Osteoblast (primary cell): ENCODE measurements at regions not wholly inside any gene's neighbourhood (a gene's known extent, or its start where the extent isn't known, plus 50 kb on each side); places are given as distances from the start of the nearest gene placed in this dataset.

ENCODE experiments used
- DNase-seq: peaks from one replicate; pipeline ENCODE4 v3.0.0; 2011; ENCODE audit warnings: low spot score, mixed read lengths; ENCODE audit not compliant: insufficient read length; ENCODE audit errors: missing footprints
- H2AFZ ChIP-seq: 2 replicates; pipeline ENCODE4 v1.6.0; 2011; ENCODE audit warnings: mild to moderate bottlenecking, low read length
- H3K27ac ChIP-seq: 2 replicates; pipeline ENCODE4 v1.5.1; 2011; ENCODE audit warnings: mild to moderate bottlenecking, low read depth, low read length, moderate library complexity
- H3K27me3 ChIP-seq: 2 replicates; pipeline ENCODE4 v1.6.0; 2012; ENCODE audit warnings: mild to moderate bottlenecking, control low read depth, inconsistent platforms, low read length, moderate library complexity; ENCODE audit not compliant: insufficient read depth
- H3K36me3 ChIP-seq: 2 replicates; pipeline ENCODE4 v1.5.1; 2011; ENCODE audit warnings: mild to moderate bottlenecking, low read length, control low read depth, moderate library complexity; ENCODE audit not compliant: insufficient read depth
- H3K4me1 ChIP-seq: 2 replicates; pipeline ENCODE4 v1.5.1; 2011; ENCODE audit warnings: mild to moderate bottlenecking, low read length, control low read depth, moderate library complexity; ENCODE audit not compliant: insufficient read depth
- H3K4me2 ChIP-seq: 2 replicates; pipeline ENCODE4 v1.6.0; 2011; ENCODE audit warnings: mild to moderate bottlenecking, low read length; ENCODE audit not compliant: insufficient read depth
- H3K4me3 ChIP-seq: fragments of 200-600 bp; sonication (generic); 3 replicates; pipeline ENCODE4 v1.5.1; 2012; ENCODE audit warnings: mild to moderate bottlenecking, low read length, inconsistent platforms; ENCODE audit not compliant: insufficient read depth
- H3K79me2 ChIP-seq: 2 replicates; pipeline ENCODE4 v1.6.0; 2012; ENCODE audit warnings: mild to moderate bottlenecking, low read length, control low read depth, inconsistent platforms; ENCODE audit not compliant: insufficient read depth
- H3K9me3 ChIP-seq: 2 replicates; pipeline ENCODE4 v1.5.1; 2011; ENCODE audit warnings: low read depth, low read length, control low read depth
- H4K20me1 ChIP-seq: 2 replicates; pipeline ENCODE4 v1.6.0; 2012; ENCODE audit warnings: mild to moderate bottlenecking, low read length, control low read depth; ENCODE audit not compliant: insufficient read depth
- TF ChIP-seq, protein P1 (sequence below): IDR thresholded peaks from 2 replicates; pipeline ENCODE4 v1.5.1; 2011; ENCODE audit warnings: mild to moderate bottlenecking, low read depth, low read length, moderate library complexity; ENCODE audit errors: extremely low read depth

DNA sequence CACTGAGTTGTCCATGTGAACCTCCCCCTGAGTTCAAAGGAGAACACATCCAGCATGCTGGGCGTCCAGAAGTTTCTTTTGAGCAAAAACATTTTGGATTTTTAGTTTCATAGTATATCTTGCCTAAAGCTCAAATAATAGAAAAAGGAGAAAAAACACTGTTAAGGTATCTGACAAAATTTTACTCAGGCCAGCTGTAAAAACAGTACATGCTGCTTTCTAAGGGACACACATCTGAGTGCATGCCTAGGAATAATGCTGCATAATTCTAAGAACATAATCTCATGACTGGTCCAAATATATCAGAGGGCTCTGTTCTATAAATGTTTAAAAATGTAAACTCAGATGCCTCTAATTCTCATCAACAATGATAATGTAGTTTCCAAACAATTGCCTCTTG is 561.3 kb upstream of the INTU start:
- Histone ChIP-seq H3K36me3 (no peaks in the 10 kb centered on the region), H2AFZ (no peak overlapping the region), H4K20me1 (no peaks in the 10 kb centered on the region), H3K4me3 (no peak overlapping the region), H3K4me2 (no peak overlapping the region), H3K4me1 (no peaks in the 10 kb centered on the region), H3K79me2 (no peaks in the 10 kb centered on the region), H3K27ac (no peak overlapping the region), H3K9me3 (no peaks in the 10 kb centered on the region), H3K27me3 (no peaks in the 10 kb centered on the region)
- TF ChIP-seq, protein P1, sequence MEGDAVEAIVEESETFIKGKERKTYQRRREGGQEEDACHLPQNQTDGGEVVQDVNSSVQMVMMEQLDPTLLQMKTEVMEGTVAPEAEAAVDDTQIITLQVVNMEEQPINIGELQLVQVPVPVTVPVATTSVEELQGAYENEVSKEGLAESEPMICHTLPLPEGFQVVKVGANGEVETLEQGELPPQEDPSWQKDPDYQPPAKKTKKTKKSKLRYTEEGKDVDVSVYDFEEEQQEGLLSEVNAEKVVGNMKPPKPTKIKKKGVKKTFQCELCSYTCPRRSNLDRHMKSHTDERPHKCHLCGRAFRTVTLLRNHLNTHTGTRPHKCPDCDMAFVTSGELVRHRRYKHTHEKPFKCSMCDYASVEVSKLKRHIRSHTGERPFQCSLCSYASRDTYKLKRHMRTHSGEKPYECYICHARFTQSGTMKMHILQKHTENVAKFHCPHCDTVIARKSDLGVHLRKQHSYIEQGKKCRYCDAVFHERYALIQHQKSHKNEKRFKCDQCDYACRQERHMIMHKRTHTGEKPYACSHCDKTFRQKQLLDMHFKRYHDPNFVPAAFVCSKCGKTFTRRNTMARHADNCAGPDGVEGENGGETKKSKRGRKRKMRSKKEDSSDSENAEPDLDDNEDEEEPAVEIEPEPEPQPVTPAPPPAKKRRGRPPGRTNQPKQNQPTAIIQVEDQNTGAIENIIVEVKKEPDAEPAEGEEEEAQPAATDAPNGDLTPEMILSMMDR, result no peak
- DNase-seq, result no peak

DNA sequence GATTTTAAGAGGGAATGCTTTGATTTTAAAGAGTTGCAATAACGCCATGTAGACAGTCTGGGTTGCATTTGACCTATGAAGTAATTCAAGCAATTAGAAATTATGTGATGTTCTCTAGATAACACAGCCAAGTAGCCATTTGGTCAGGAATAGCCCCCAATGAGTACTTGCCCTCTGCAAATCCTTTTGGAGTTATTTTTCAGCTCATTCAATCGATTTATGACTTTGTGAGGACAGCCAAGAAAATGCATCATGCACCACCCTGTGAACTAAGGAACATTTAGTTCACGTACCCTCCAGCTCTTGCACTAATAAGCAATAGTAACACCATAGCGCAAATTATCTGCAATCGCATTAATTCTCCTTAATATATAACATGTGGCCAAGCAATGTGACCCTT is 552.6 kb upstream of the INTU start:
- H3K4me1 ChIP-seq, result no peaks in the 10 kb centered on the region
- no peak overlapping the region for H2AFZ ChIP-seq
- H3K36me3 ChIP-seq, result no peaks in the 10 kb centered on the region
- DNase-seq, result no peak
- no peak overlapping the region for H3K4me2 ChIP-seq
- H3K9me3 ChIP-seq, result no peaks in the 10 kb centered on the region
- TF ChIP-seq, protein P1, result no peak
- no peaks in the 10 kb centered on the region for H3K79me2 ChIP-seq
- H3K27me3 ChIP-seq, result no peaks in the 10 kb centered on the region
- no peaks in the 10 kb centered on the region for H4K20me1 ChIP-seq
- H3K4me3 ChIP-seq, result no peak overlapping the region
- H3K27ac ChIP-seq, result no peak overlapping the region

DNA sequence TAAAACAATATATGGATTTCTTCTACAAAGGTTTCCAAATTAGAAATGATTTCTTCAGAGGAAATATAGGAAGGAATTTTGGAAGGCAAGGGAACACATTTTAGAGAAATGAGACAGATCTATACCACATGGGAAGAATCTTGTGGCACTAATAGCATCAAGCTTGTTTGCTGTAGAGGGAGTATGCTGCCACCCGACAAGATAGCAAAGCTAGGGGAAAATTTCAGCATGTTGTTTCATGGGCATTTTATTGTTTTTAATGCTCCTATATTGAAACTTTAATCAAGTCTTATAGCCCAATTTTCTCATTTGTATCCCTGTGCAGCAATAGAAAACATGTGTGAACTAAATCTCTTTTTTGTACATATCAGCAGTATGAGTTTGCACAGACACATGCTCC is 551.7 kb upstream of the INTU start:
- TF ChIP-seq, protein P1, result no peak
- H3K79me2 ChIP-seq, result no peaks in the 10 kb centered on the region
- no peak for DNase-seq
- H4K20me1 ChIP-seq, result no peaks in the 10 kb centered on the region
- H3K36me3 ChIP-seq, result no peaks in the 10 kb centered on the region
- H3K27me3 ChIP-seq, result no peaks in the 10 kb centered on the region
- H3K27ac ChIP-seq, result no peak overlapping the region
- H3K9me3 ChIP-seq, result no peaks in the 10 kb centered on the region
- no peak overlapping the region for H3K4me2 ChIP-seq
- H3K4me1 ChIP-seq, result no peaks in the 10 kb centered on the region
- no peak overlapping the region for H2AFZ ChIP-seq
- no peak overlapping the region for H3K4me3 ChIP-seq

DNA sequence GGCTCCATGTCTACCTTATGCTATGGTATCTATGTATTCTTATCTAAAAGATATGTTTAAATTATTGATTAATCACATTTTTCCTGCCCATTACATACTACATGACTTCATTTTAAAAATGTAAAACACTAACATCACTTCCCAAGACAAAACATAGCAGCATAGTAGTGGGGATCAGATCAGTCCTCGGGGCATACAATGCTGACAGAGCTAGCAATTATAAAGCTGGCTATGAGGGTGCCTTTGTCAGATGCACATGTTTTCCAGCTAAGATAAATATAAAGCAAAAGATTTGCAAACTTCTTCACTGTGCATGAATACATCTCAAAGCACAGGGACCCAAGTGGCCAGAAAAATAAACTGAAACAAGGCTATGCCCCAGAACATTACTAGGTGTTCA is 549.8 kb upstream of the INTU start:
- Histone ChIP-seq H3K27me3 (no peaks in the 10 kb centered on the region), H3K27ac (no peak overlapping the region), H3K4me3 (no peak overlapping the region), H3K4me2 (no peak overlapping the region), H3K79me2 (no peaks in the 10 kb centered on the region), H4K20me1 (no peaks in the 10 kb centered on the region), H3K36me3 (no peaks in the 10 kb centered on the region), H2AFZ (no peak overlapping the region), H3K9me3 (no peaks in the 10 kb centered on the region), H3K4me1 (no peaks in the 10 kb centered on the region)
- DNase-seq, result no peak
- TF ChIP-seq, protein P1, result no peak
